ENCODE measurements at regions not wholly inside any gene's neighbourhood (a gene's known extent, or its start where the extent isn't known, plus 50 kb on each side); places are given as distances from the start of the nearest gene placed in this dataset.
"Not testable (repeated sequence)": the region's sequence is repeated elsewhere in the genome, so short reads cannot be mapped to it uniquely, and the experiment has no call there.

DNA sequence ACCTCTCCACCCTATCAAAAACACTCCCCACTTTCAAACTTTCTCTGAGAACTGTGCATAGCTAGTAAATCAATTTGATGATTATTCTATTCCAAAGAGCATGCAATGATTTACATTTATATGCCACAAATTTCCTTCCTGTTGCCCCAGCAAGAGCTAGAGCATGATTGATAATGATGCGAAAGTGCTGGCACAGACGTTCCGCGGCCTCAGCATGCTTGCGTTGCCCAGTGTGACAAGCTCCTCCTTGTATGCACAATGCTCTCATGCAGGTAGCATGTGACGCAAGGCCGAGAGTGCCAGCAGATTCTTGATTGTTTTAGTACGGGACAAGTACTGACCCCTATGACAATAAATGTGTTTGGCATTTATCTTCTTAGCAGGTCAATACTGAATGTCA lies 696.3 kb upstream of the SLC35B3 start:
- DNase-seq: no peak

DNA sequence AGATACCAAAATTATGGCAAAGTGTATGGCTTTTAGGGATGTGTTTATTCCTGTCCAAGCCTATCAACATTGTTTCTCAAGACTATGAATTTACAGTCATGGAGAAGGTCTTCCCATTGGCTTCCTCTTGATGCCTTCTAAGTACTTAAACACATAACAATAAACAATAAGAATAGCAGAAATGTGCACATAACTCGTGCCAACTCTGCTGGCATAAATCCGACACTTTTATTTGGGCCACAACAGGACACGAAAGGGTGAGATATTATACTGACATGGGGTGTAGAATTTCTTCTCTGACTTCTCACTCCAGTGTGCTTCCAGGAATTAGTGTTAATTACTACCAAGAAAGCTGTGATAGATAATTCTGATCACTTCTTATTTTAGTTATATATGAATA lies 695.9 kb upstream of the SLC35B3 start:
- no peak for DNase-seq

DNA sequence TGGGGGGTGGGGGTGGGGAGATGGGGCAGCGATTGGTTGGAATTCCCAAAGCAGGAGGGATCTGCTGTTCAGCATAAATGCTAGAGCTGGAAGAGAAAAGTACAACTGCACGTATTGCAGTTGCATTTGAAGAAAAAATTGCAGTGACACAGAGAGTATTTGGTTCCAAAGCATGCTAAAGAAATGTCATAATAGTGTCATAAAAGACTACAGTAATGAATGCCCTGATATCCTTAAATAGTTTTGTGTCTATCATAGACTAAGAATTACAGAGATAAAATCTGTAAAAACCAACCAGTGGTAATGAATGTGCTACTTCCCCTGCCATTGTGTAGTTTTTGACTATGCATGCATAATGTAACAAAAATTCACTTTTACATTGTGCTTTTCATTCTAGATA lies 693.6 kb upstream of the SLC35B3 start:
- no peak for DNase-seq

DNA sequence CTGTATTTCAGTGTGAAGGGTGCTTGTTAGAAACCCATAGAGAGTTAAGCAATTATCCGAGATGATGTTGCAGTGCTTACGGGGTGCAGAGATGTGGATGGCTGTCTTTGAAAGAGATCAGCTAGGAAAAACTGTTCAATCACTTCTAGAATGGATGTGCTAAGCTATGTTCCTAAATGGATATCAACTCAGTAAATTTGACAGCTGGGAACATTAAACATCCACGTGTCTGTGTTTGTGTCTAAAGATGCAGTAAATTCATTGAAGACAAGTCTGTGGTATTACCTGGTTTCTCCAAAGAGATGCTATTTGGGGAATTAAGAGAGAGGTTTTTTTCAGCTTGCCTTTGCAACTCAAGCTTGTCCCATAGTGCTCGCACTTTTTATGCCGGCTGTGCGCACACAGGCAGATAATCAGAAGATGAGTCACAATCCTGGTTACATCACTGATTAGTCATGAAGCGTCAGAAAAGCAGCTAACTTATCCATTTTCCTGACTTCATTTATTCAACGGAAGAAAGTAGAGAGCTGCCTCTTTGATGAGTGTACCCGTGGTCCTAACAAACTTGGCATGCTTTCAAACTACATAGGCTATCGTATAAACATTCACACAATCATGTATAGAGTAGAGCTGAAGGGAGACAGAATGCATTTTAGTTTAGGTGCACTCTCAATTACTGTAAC lies 691.7 kb upstream of the SLC35B3 start:
- DNase-seq: no peak

DNA sequence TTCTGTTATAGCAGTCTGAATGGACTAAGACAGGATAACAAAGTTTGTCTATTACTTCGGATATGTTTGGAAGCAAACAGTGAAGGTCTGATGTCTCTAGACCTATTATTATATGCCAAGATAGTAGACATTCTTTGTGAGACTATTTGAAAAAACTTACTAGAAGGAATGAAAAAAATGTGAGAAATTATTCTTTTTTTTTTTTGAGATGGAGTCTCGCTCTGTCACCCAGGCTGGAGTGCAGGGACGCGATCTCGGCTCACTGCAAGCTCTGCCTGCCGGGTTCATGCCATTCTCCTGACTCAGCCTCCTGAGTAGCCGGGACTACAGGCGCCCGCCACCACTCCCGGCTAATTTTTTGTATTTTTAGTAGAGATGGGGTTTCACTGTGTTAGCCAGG lies 690.7 kb upstream of the SLC35B3 start:
- DNase-seq: not testable (repeated sequence)

DNA sequence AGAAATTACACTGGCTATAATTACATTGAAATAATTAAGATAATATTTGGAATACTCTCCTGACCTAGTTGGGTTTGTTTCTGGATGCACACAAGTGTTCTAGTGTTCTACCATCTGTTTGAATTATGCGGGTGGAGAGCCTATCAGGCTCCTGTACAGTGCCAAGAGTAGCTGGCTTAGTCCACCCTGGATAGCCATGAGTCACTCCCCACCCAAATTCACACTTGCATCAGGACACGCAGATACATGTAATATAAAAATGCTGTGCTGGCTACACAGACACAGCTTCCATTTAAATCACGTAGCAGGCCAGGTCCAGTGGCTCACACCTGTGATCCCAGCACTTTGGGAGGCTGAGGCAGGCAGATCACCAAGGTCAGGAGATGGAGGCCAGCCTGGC lies 686.2 kb upstream of the SLC35B3 start:
- DNase-seq: no peak

DNA sequence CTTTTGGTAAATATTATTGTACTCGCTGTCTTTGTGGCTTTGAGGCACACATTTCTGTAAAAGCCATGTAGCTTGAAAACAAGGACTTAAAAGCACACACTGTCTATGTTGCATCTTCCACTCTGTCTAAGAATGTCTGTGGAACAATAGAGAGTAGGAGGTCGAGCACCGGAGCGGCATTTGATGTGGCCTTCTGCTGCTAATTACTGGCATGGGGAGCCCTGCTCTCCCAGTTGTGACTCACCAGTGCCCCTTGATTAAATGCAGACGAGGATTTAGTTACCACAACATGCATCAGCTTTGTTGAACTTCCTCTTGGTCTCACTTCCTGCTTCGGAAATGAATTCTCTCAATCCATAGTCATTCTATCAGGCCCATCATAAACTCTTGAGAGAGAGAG lies 680.7 kb upstream of the SLC35B3 start:
- DNase-seq: no peak

DNA sequence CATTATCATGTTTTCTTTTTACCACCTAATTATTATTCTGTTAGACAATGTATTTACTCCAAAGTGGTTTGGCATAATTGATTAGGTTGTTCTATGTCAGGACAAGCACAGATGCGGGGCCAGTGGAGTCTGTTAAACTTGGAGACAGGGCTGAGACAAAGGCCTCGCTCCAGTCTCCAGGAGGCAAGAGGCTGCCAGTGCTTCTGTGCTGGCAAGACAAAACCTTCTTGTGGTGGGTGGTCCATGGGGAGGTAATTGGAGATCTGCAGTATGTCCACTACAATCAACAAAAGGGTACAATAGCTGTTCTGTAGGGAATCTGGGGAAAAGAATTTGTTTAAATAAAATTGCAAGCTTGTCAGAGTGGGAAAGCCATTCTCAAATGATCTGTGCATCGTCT lies 677.2 kb upstream of the SLC35B3 start:
- DNase-seq: no peak

DNA sequence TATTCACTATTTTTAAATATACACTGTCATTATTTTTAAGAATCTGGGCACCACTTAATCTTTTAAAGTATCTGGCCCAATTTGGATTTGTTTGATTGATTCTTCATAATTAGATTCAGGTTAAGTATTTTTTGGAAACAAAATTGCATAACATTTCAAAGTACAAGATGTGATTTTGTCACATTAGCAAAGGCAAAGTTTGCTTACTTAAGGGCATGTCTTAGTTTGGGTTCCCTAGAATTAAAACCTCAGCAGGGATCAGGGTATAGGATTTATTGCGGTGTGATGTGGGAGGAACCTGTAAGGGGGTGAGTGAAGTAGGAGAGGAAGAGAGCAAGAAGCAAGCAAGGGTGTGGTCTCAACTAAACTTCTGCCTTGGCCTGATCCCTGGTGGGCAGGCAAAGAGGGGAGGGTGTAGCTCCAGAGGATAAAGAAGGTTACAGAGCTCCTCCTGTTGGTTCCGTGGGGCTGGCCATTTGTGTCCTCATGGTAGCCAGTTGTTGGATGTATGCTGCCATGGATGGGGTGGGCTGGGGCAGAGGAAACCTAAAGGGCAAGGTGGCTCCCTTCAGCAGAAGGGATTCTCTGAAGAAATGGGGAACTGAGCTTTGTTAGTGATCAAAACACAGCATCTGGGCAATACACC lies 668.7 kb upstream of the SLC35B3 start:
- no peak for DNase-seq

DNA sequence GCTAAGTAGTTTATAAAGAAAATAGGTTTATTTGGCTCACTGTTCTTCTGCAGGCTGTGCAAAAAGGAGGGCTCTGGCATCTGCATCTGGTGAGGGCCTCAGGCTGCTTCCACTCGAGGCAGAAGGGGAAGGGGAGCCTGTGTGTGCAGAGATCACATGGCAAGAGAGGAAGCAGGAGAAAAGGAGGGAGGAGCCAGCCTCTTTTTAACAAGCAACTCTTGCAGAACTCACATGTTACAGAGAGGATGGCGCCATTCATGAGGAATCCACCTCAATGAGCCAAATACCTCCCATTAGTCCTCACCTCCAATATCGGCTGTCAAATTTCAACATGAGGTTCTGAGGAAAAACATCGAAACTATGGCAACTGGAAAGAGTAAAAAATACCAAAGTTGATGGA lies 666.6 kb upstream of the SLC35B3 start:
- no peak for DNase-seq

DNA sequence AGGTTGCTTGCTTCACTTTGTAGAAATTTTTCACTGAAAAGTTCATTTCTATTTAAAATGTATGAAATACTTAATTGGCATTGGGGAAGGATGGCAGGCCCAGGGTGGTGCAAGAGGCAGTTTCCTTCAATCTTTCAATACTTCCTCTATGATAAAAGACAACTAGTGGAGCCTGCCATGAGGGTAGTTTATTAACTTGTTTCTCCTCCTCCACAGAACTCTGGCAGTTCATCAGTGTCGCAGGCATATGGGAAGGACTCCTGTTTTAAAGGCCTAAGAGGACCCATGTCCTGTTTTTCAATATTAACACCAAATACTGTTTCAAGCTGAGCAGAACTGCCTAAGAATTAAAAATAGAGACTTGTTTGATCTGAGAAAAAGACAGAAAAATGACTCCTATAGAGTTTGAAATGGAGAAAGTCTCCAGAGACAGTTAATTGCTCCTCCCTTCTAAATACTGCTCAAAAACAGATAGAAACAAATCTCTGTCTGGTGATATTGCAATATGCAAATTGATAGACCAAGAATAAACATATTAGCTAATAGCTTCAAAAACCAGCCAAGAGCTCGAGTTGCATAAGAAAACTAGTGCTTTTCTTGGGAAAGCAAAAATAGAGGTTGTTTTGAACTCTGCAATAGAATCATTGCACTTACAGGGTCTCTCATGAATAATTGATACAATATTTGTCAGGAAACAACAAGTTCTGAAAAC lies 665.7 kb upstream of the SLC35B3 start:
- DNase-seq: no peak

DNA sequence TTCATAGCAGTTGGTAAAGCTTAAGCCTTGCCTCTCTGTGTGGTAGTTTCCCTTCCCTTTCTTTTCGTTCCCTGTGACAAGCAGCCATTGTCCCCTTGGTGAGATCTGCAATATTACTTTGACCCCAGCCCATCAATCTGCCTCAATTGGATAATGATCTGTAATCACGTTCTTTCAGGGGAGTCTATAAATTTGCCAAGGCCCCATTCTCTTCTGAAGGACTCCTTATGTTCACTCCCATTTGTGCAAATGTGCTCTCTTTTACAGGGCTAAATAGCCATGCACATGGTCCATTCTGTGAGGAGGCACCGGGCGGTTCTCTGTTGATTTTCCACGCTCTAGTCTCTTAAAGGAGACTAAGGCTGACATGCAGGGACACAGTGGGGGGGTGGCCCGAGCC lies 660.4 kb upstream of the SLC35B3 start:
- no peak for DNase-seq

DNA sequence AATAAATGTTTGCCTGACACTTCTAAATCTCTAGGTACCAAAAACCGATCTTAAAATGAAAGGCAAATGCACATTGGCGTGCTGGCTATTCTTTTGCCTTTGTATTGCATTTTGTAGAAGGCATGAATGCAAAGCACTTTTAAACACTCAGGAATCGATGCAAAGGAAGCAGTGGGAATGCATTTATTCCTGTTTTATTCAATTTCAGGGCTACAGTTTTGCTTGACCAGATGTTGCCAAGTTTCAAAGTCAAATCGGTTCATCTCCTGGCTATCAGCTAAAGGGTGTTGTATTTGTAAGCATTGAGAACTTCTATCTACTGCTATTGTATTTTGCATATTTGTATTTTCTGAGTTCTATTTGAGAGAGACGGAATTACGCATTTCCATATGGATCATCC lies 659.8 kb upstream of the SLC35B3 start:
- DNase-seq: no peak

DNA sequence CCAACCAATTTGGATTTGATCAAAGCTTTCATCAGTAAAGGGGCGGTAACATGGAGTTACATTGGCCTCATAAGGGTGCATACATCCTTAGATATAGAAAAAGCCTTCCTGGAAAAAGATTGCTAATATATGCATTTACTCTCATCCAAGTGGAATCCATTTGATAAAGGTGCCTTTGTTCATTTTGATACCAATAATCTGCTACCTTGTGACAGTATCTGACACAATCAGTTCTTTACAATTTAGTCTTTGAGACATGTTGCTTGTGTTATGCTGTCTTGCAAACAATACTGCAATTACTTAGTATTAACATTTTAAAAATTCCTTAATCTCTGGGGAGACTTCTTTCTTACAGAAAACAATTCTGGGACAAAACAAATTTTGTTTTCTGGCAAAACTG lies 654.4 kb upstream of the SLC35B3 start:
- no peak for DNase-seq

DNA sequence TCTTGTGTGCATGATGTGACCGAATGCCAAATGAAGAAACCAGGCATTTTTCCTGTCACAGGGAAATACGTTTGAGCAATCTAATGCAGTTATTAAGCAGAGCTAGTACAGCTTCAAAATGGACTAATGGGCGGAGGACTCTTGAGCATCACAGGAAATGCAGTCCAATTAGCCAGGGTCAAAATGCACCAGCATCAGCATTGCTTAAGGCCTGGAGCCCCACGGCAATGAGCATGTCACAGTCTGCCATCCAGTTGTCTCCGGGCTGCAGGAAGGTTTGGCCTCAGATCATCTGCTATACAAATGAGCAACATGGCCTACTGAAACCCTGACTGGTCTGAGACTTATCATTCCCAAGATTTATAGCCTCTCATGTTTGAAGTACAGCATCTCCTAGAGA lies 652.1 kb upstream of the SLC35B3 start:
- no peak for DNase-seq

DNA sequence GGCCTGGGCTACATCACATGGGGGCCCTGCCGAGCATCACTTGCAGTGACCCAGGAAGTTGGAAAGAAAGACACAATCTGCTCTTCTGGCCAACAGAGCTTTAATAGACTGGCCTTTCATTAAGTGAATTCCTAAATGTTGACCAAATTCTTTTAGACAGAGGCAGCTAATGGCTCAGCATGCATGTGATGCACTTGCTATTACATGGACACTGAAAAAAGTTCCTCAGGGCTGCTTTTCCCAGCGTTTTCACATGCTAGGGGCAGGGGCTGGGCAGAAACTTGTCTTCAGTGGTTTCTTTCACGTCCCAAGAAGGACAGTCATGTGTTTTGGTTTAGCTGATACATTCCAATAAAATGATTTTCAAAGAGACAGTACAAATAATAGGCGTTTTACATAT lies 651.0 kb upstream of the SLC35B3 start:
- no peak for DNase-seq

DNA sequence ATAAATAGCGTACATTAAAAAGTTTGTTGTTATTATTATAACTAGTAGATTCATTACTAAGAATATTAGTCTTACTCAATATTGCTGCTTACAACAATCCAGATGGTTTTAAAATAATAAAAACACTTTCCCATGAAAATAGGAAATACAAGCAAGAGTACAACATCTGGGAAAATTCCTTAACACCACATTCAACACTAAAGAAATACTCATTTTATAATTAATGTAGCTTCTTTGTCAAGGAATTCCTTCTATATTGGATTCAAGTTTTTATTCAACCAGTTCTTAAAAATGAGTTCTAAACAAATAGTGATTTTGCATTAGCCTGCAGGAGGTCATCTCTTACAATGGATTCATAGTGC lies 650.3 kb upstream of the SLC35B3 start:
- DNase-seq: no peak

DNA sequence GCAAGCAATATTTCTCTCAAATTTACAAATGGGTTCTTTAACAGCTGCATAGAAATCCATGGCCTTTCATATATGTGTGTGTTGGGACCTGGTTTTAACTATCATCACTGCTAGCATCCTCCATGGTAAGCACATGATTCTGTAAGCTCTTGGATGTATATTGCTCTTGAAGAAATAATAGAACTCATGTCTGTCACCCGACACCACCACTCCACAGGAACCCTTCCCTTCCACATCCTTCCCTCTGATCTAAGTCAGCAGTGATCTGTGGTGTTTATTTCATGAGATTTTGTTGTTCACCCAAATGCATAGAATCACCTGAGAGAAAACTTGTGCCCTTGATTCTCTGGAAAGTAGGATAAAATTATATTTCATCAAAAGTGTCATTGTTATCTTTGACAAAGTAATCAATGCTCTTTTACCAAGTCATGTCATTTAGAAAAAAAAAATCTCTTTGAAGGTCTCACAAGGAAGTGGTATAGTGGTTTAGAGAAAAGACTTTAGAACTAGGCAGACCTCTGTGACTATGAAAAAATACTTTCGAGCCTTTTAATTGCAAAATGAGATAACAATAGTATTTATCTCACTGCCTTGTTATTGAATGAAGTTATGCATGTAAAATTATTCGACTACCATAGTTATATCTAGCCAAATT lies 649.8 kb upstream of the SLC35B3 start:
- no peak for DNase-seq

DNA sequence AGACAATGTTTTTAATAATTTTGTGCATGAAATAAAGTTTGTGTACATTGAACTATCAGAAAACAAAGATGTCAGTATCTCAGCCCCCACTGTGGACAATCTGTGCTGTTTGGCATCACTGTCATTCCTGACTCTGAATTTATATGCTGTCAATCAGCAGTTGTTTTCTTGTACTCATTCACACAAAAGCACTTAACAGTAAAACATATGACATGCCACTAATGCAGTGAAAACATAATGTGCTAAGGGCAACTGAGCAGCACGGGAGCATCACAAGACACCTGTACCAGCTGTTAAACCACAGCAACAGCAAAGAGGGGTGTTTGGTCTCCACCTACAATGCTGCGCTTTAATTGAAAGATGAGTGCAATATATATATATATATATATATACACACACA lies 647.8 kb upstream of the SLC35B3 start:
- no peak for DNase-seq

DNA sequence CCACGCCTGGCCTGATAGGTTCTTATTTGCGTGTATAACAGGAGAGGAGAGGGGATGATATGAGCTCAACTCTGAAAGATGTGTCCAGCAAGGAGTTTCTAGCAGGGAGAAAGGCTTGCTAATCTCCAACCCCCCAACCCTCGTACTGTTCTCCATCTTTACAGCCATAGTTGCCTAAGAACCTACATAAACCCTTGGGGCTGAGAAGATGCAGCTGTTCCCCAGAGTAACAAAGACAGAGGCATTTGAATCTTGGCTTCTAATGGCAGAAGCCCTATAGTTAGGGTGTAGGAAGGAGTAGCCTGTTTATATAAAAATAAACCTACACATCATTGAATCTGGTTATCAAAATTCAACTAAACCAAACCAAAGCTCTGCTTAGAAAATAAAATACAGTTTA lies 631.4 kb upstream of the SLC35B3 start:
- DNase-seq: no peak

DNA sequence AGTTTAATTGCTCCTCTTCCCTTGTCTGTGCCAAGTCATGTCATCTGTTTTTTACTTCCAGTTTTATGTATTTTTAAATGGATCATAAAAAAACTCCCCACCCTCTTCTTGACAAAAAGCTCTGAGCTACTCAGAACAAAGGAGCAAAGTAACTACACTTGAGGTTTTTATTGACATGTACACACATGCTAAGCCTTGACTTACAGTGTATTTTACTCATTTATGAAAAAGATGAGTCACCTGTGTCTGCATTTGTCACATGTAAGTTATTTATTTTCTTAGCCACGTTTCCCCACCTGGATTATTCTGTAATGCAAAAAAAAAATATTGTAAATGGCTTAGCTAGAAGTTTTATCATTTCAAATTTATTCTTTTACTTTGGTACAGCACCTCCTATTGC lies 628.8 kb upstream of the SLC35B3 start:
- no peak for DNase-seq

DNA sequence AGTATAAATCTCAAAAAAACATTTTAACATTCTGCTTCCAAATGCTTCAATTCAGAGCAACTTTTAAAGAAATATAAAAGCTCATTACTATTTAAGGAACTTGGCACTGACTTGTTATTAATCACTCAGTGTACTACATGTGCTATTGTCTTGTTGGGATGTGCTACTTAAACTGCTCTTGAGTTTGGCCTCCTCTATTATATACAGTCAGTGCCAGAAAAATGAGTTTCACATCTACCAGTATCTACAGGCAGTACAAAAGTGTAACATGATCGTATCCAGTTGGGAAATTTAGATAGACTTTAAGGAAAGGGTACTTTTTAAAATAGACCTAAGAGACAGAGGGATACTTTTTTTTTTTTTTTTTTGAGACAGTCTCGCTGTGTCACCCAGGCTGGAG lies 627.3 kb upstream of the SLC35B3 start:
- DNase-seq: no peak

DNA sequence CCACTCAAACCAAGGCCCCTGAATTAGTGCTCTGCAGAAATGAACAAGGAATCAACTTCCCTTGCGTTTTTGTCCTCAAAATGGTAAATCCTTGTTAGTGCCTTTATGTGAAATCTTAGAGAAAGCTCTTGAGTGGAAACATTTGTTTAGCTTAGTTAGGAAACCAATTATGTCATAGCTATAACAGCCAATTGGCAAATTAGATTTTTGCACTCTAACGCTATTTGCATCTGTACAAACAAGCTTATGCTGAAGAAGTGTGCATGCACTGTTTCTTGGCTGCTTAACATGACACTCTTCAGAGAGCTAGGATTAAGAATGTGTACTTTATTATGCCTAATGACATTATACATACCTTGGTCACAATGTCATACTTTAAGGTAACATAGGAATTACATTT lies 622.6 kb upstream of the SLC35B3 start:
- no peak for DNase-seq

DNA sequence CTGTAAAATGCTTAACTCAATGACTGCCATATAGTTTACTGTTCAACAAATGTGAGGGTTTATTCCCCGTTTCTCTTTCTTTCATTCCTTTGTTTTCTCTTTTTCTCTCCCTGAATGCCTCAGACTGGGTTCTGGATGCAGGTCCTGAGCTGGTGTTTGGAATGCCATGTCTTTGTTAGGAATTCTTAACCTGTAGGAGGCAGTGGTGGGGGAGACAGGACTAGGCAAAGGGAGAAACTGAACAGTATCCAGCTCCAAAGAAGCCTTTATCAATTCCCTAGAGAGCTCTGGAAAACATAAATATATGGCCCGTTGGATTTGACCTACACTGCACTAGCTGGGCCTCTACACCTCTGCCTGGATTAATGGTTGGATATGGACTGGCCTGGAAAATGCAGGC lies 621.2 kb upstream of the SLC35B3 start:
- no peak for DNase-seq

Measured in stimulated activated naive CD4-positive, alpha-beta T cell treated with Interleukin-2 at 50 U/mL for 16 hours (primary cell).